ENCODE measurements at regions not wholly inside any gene's neighbourhood (a gene's known extent, or its start where the extent isn't known, plus 50 kb on each side); places are given as distances from the start of the nearest gene placed in this dataset.
"Not testable (repeated sequence)": the region's sequence is repeated elsewhere in the genome, so short reads cannot be mapped to it uniquely, and the experiment has no call there.

DNA sequence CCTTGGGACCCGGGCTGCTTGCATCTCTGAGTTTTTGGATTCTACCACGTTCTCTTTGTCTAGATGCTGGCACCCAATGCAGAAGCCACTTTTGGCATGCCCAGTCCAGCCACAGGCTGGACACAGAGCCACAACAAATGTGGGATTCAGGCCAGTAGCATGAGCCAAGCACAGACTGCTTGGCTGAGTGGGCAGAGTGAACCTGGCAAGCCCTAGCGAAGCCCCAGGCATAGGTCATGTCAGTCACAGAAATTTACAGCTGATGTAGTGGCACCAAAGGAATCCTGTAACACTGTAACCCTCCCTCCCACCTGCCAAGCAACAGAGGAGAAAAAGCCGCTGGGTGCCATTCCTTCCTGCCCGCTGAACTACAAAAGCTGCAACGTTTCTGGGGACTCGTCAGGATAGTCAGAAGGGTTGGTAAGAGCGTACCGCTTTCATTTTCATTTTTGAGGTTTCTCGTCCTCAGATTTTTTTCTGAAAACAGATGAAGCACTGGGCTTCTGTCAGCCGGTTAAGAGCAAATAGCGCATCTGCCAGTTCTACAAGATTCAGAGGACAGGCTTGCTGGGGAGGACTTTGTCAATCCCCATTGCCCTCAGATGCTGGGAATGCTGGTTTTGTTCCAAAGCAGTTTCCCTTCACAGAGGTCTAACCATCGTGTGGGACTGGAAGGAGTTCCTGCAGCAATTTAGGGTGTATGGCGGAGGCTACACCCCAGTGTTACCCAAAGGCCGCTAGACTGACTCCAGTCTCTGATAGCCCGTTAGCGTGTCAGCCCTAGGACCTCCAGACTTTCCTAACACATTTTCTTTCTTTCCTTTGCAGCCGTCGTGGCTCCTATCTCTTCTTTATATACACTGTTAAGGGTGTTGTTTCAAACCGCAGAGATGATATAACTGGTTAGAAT, 399.0 kb downstream of the HTR1A start:
- no peak for DNase-seq (ENCODE audit: low read depth in 2 of 3, low spot score in 2 of 3)

DNA sequence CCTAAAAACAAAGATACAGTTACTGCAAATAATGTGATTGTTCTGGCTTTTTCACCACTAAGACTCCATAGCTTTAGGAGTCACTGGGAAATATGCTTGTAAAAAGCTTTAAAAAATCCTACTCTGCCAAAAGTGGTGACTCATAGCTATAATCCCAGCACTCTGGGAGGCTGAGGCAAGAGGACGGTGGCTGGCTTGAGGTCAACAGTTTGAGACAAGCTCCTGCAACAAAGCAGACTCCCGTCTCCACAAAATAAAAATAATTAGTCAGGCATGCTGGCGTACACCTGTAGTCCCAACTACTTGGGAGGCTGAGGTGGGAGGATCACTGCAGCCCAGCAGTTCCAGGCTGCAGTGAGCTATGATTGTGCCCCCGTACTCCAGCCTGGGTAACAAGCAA, 406.4 kb downstream of the HTR1A start:
- no peak for DNase-seq (ENCODE audit: low read depth in 2 of 3, low spot score in 2 of 3)

DNA sequence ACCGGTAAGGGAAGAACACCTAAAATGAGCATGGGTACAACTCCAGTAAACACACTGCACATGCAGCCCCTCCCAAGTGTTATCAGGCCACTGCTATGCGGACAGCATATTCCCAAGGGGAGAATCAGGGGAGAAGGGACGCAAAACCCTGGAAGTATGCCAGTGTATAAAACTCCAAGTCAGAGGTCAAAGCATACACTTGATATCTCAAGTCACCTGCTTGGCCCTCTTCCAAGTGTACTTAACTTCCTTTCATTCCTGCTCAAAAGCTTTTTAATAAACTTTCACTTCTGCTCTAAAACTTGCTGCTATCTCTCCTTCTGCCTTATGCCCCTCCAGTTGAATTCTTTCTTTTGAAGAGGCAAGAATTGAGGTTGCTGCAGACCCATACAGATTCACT, 408.1 kb downstream of the HTR1A start:
- DNase-seq (ENCODE audit: low read depth in 2 of 3, low spot score in 2 of 3): no peak

DNA sequence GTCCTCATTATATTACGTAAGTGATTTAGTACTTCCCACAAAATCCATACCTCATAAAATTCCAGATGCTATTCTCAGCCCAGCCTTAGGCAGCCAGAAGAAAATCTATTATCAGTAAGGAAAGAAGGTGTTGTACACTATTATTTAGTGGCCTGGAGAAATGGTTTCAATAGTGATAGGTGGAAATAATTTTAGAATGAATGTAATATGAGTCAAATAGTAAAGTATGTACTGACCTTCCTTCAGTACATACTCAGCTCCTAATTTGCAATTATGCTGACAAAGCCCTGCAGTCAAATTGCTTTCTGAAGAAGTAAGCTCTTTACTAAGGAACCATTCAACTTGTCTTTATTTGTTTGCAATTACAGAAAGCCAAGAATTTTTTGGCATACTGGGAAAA, 409.2 kb downstream of the HTR1A start:
- no peak for DNase-seq (ENCODE audit: low read depth in 2 of 3, low spot score in 2 of 3)

DNA sequence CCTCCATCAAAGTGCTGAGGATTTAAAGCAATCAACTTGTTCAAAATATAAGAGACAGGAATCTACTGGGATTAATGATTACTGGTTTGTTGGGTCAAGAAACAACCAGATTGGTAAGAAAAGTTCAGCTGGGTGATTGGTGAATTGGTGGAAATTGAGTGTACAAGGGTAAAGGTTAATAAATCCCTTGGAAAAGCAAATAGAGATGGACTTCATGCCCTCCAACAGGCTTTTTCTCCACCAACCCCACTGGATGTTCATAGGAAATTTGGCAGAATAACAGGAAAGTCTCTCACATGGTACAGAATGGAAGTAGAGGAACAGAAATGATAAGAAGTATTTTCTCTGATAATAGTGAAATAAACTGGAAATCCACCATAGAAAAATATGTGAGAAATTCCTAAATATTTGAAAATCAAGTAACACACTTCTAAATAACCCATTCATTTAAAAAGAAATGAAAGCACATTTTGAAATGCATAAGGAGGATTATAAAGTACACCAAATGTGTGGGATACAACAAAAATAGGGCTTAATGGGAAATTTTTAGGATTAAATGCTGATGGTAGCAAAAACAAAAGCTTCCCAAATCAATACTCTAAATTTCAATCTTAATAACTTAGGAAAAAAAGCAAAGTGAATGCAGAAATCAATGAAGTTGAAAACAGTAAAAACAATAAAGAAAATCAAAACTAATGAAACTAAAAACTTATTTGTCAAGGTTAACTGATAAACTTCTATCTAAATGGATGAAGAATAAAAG, 426.2 kb downstream of the HTR1A start:
- DNase-seq (ENCODE audit: low read depth in 2 of 3, low spot score in 2 of 3): no peak

DNA sequence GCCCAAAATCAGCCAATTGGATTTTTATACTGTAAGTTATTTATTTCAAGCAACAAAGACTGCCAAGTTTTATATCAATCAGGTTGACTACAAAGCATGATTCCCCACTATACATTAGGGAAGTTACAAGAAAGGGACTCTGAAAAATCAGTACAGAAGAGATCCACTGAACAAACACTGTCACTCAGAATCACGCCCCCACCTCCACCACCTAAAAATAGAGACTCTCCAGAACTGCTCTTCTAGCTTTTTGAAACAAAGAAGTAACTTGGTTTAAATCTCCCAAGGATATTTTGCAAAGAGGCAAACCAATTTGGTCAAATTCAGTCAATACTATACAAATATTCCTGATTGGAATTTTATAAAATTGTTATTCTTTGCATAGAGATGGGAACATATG, 438.0 kb downstream of the HTR1A start:
- DNase-seq (ENCODE audit: low read depth in 2 of 3, low spot score in 2 of 3): no peak

DNA sequence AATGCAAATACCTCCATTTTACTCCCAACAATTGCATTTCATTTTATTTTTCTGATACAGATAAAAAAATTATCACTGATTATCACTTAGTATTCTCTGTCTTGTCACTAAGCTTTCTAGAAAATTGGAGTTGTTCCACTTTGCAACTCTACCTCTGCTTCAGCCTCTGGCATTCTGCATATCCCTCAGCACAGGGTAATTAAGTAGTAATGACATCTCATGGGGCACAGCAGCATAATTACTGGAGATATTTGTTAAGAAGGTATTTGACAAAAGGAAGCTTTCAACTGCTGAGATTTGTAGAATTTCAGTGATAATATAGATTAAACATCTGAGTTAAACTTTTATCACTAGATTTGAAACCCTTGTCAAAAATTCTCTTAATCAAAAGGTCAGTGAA, 446.2 kb downstream of the HTR1A start:
- no peak for DNase-seq (ENCODE audit: low read depth in 2 of 3, low spot score in 2 of 3)

DNA sequence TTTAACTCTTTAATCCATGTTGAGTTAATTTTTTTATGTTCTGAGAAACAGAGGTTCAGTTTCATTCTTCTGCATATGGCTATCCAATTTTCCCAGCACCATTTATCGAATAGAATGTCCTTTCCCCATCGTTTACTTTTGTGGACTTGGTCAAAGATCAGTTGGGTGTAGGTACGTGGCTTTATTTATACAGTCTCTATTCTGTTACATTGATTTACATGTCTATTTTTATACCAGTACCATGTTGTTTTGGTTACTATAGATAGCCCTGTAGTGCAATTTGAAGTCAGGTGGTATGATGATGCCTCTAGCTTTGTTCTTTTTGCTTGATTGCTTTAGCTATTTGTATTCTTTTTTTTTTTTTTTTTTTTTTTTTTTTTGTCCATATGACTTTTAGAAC, 462.0 kb downstream of the HTR1A start:
- no peak for DNase-seq (ENCODE audit: low read depth in 2 of 3, low spot score in 2 of 3)

DNA sequence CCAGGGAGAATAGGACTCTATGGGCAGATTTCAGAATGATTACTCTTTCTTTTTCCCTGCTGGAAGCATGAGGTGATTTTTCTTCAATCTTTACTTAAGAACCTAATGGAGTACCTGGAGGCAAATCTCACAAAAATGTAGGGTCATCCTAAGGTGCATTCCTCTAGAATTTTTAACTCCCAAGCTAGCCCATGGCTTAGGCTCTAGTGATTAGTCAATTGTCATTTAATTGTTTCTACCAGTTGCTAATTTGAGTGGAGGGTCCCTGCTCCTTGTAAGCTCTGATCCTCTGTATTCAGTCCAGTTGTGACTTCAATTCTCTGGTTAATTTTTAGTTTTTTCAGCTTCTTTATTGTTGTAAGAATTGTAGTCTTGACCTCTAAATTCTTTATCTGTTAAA, 467.0 kb downstream of the HTR1A start:
- DNase-seq (ENCODE audit: low read depth in 2 of 3, low spot score in 2 of 3): no peak

DNA sequence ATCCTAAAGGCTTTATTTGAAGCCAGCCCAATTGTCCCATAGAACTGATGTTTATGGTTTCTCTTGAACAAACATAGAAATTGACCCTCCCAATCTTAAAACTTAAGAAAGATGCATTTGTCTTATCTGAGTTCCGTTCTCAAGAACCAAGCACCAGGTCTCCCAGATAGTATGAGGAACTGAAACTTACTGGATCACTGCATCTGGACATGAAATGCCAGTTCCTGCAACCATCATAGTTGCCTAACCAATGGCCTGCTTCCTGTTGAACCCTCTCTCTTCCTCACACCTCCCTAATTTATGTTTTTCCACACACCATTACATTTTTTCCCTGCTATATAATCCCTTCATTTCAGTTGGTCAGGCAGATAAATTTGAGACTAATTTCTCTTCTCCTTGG, 478.9 kb downstream of the HTR1A start:
- no peak for DNase-seq (ENCODE audit: low read depth in 2 of 3, low spot score in 2 of 3)

DNA sequence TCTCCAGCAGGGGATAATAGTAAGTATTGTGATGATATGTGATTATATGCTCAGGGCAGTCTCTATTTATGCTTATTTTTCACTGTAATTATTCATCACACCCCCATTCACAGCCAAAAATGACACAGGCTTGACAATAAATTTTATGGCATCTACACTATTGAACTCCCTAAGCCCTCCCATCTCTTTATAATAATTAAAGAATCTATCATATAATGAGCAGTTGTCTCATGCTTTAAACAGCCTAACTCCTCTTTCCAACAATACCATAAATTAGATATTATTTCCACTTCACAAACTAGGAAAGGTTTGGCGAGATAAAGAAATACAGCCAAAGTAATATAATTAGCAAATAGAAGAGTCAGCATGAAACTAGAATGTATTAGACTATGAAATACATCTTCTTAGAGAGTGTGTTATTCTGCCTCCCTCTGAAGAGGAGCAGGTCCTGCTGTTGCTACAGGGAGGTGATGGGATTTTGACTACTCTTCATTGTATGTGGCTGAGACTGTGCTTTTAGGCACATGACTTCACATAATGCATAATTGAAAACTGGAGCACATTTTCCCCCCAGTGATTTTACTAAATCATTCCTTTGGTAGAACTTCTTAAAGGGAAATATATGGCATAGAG, 488.8 kb downstream of the HTR1A start:
- DNase-seq (ENCODE audit: low read depth in 2 of 3, low spot score in 2 of 3): no peak

DNA sequence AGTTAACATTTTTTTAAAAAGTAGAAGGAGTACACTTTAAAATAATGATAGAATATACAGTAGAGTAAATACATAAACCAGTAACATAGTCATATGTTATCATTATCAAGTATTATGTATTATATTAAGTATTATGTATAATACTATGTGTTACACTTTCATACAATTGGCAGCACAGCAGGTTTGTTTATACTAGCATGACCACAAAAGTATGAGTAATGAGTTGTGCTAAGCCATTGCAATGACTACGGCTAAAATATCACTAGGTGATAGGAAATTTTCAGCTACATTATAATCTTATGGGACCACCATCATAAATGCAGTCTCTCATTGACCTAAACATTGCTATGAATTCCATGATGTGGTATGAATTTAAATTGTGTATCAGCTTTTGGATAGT, 506.0 kb downstream of the HTR1A start:
- no peak for DNase-seq (ENCODE audit: low read depth in 2 of 3, low spot score in 2 of 3)

DNA sequence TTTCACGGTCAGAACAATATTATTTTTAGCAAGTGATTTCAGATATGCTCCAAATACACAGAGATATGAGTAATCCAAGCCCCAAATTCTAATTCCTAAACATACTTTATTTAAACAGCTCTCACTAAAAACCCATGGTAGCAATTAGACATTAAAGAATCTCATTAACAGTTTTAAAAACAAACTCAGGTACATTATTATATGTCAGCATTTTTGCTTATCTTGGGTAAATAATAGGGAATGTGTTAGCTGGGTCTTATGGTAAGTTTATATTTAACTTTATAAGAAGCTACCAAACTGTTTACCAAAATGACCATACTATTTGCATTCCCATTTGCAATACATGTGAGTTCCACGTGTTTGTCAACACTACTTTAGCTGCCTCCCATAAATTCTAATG, 511.1 kb downstream of the HTR1A start:
- no peak for DNase-seq (ENCODE audit: low read depth in 2 of 3, low spot score in 2 of 3)

DNA sequence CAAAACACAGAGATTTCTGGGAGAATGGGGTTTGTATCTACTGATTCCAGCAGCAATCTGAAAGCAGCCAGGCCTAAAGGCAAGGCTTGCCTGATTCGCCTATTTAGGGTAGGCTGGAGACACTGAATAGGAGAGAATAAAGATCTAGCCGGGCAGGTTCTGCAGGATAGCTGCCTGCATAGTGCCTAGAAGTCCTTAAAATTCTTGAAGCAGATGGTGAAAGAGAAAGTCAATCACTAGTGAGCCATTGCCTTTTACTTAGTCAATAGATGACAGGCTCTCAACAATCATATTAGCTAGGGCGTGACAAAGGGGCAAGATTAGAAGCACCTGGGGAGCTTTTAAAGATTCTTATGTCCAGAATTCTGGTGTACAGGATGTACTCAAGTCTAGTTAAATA, 522.7 kb downstream of the HTR1A start:
- DNase-seq (ENCODE audit: low read depth in 2 of 3, low spot score in 2 of 3): no peak

DNA sequence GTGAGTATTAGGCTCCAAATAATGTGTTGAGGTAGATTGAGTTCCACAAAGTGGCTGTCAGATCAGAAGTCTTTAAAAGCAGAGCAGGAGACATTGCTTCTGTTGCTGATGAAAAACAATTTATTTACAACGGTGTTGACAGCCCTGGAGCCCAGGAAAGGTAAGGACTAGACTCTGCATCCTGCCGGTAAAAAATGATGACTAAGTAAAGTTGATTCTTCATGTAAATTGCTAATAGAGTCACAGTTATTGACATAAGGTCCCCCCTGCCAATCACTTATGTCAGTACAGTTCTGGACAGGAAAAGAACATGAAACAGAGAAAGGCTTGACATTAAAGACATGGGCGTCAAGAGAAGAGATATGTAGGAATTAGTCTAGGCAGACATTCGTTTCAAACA, 552.5 kb downstream of the HTR1A start:
- no peak for DNase-seq (ENCODE audit: low read depth in 2 of 3, low spot score in 2 of 3)

DNA sequence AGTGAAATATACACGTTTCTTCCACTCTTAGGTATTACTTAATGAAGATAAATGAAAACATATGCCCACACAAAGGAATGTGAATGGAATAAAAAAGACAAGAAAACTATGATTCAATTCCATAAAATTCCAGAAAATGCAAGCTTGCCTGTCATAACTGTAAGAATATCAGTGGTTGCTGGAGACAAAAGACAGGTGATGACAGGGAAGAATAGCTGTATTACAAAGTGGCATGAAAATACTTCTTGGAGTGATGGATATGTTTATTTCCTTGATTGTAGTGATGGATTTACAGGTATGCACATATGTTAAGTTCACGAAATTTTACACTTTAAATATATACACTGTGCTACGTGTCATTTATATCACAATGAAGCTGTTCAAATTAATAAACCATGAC, 553.3 kb downstream of the HTR1A start:
- no peak for DNase-seq (ENCODE audit: low read depth in 2 of 3, low spot score in 2 of 3)

DNA sequence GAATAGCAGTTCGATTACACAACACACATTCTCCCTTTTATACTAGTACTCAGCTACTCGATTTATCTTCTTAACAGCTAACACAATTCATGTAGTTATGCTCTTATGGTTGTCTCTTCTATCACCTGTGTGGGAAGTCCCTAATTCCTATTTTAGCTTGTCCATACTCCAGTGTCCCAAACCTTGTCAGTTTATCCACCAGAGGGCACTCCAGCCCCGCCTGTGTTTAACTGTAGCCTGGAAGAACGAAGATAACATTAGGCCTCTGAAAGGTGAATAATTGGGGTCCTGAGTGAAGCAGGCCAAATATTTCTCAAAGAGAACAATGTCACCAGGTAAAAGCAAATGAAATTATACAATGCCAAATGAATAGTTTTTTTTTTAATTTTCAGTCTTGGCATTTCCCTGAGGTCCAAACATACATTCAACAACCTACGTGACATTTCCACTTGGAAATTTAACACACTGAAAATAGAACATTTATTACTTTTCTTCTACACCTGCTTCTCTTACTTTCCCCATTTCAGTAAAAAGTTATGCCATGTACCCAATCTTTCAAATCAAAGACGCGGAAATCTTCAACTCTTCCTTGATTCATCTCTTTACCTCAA, 560.7 kb downstream of the HTR1A start:
- DNase-seq (ENCODE audit: low read depth in 2 of 3, low spot score in 2 of 3): peak in 1 of 3 experiments; percentile 4

DNA sequence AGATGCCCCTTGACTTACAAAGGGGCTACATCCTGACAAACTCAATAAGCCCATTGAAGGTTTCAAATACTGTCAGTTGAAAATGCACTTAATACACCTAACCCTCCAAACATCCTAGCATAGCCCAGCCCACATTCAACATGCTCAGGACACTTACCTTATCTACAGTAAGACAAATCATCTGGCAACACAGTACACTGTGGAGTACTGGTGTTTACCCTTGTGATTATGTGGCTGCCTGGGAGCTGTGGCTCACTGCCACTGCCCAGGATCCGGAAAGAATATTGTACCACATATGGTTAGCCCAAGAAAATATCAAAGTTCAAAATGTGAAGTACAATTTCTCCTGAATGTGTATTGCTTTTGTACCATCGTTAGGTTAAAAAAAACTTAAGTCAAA, 562.2 kb downstream of the HTR1A start:
- no peak for DNase-seq (ENCODE audit: low read depth in 2 of 3, low spot score in 2 of 3)

DNA sequence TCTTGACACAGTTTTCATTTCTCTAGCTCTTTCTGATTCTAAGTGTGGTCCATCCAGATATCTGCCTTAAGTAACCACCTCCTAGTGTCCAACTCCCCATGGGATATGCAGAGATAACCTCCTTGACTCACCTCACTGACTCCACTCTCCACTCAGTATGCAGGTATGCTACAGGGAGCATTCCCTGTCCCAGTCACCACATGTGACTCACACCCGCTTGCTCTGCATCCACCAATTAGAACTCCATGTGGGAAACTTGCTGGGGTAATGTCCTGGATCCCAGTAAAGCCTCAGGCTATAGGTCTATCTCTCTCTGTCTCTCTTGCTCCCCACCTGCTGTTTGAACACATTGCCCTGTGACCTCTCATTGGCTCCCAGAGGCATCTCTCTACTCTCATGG, 563.9 kb downstream of the HTR1A start:
- DNase-seq (ENCODE audit: low read depth in 2 of 3, low spot score in 2 of 3): no peak

DNA sequence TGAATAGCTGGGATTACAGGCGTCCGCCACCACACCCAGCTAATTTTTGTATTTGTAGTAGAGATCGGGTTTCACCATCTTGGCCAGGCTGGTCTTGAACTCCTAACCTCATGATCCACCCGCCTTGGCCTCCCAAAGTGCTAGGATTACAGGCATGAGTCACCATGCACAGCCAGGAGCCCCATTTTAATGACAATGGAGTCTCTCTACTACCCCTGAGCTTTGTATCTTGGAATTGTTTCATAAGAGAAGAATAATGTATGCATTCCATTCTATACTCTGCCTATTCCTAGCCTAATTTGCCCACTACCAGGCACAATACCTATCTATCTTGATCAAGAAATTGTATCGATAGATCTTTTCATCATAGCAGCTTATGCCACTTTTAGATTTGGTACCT, 574.1 kb downstream of the HTR1A start:
- DNase-seq (ENCODE audit: low read depth in 2 of 3, low spot score in 2 of 3): not testable (repeated sequence)

DNA sequence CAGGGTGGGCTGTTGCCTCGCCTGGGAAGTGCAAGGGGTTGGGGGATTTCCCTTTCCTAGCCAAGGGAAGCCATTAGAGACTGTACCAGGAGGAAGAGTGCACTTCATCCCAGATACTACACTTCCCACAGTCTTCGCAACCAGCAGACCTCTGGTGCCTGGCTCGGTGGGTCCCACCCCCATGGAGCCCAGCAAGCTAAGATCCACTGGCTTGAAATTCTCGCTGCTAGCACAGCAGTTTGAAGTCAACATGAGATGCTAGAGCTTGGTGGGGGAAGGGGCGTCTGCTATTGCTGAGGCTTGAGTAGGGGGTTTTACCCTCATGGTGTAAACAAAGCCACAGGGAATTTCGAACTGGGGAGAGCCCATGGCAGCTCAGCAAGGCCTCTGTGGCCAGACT, 586.4 kb downstream of the HTR1A start:
- no peak for DNase-seq (ENCODE audit: low read depth in 2 of 3, low spot score in 2 of 3)

DNA sequence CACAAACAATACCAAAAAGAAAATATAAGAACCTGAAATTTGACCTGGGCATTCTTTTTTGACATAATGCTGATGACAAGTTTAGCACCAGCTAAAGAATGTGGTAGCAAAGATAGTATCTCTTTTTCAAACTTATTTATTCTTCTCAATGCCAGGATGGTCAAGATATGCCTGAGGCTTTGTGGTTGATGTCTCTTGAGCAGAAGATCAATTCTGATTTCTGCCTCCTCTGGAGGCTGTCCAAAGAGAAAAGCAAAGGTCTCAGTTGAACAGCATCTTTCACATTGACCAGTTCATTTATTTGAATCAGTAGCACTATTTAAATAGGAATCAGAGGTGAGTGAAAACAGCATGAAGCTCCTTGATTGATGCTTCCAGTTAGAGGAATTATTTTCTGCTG, 588.2 kb downstream of the HTR1A start:
- no peak for DNase-seq (ENCODE audit: low read depth in 2 of 3, low spot score in 2 of 3)

Data from activated CD8-positive, alpha-beta memory T cell treated with anti-CD3 and anti-CD28 coated beads for 48 hours (primary cell).